ENCODE measurements at regions not wholly inside any gene's neighbourhood (a gene's known extent, or its start where the extent isn't known, plus 50 kb on each side); places are given as distances from the start of the nearest gene placed in this dataset.

GRCh38 chr4:59637596-59637995, 1562.5 kb upstream of the ADGRL3 start:
- Histone ChIP-seq H3K27me3 (no peaks in the 10 kb centered on the region), H3K27ac (no peak overlapping the region), H3K9me3 (ENCODE audit: low read depth) (no peaks in the 10 kb centered on the region), H3K4me1 (ENCODE audit: low read depth) (no peaks in the 10 kb centered on the region), H3K36me3 (no peaks in the 10 kb centered on the region), H3K4me3 (no peak overlapping the region)
- DNase-seq (ENCODE audit: low read depth in 1 of 2, low spot score in 1 of 2): no peak
- no peak for TF ChIP-seq CTCF (IDR thresholded peaks at IDR 0.05; ENCODE audit: low read depth, low read length)

- H3K9me3 ChIP-seq (ENCODE audit: low read depth): no peaks in the 10 kb centered on the region
- H3K27ac ChIP-seq: no peak overlapping the region
- DNase-seq (ENCODE audit: low read depth in 1 of 2, low spot score in 1 of 2): no peak
- TF ChIP-seq CTCF (IDR thresholded peaks at IDR 0.05; ENCODE audit: low read depth, low read length): no peak
- no peak overlapping the region for H3K4me3 ChIP-seq
- no peaks in the 10 kb centered on the region for H3K4me1 ChIP-seq (ENCODE audit: low read depth)
- H3K36me3 ChIP-seq: no peaks in the 10 kb centered on the region
- no peaks in the 10 kb centered on the region for H3K27me3 ChIP-seq
Measured at GRCh38 chr4:59643682-59644081, 1556.4 kb upstream of the ADGRL3 start.

GRCh38 chr4:59644765-59645164, 1555.4 kb upstream of the ADGRL3 start:
- Histone ChIP-seq H3K9me3 (ENCODE audit: low read depth) (no peaks in the 10 kb centered on the region), H3K4me3 (no peak overlapping the region), H3K36me3 (no peaks in the 10 kb centered on the region), H3K27me3 (no peaks in the 10 kb centered on the region), H3K4me1 (ENCODE audit: low read depth) (no peaks in the 10 kb centered on the region), H3K27ac (no peak overlapping the region)
- no peak for DNase-seq (ENCODE audit: low read depth in 1 of 2, low spot score in 1 of 2)
- TF ChIP-seq CTCF (IDR thresholded peaks at IDR 0.05; ENCODE audit: low read depth, low read length): no peak

DNA sequence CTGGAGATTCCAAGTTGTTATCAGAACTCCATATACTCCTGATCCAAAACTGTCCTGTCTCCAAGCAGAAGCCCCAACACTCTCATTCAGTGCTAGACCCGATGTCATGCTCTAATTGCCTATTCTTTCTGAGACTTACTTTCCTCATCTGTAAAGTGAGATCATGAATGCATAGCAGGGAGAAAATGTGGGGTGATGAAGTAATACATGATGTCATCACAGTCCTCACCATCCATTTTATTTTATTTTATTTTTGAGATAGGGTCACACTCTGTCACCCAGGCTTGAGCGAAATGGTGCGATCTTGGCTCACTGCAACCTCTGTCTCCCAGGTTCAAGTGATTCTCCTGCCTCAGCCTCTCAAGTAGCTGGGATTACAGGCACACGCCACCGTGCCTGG, 1554.0 kb upstream of the ADGRL3 start:
- H3K9me3 ChIP-seq (ENCODE audit: low read depth): no peaks in the 10 kb centered on the region
- H3K27me3 ChIP-seq: no peaks in the 10 kb centered on the region
- no peak for TF ChIP-seq CTCF (IDR thresholded peaks at IDR 0.05; ENCODE audit: low read depth, low read length)
- DNase-seq (ENCODE audit: low read depth in 1 of 2, low spot score in 1 of 2): no peak
- H3K4me3 ChIP-seq: no peak overlapping the region
- no peaks in the 10 kb centered on the region for H3K36me3 ChIP-seq
- H3K4me1 ChIP-seq (ENCODE audit: low read depth): no peaks in the 10 kb centered on the region
- no peak overlapping the region for H3K27ac ChIP-seq

GRCh38 chr4:59647011-59647410, 1553.1 kb upstream of the ADGRL3 start:
- DNase-seq (ENCODE audit: low read depth in 1 of 2, low spot score in 1 of 2): no peak
- Histone ChIP-seq H3K36me3 (no peaks in the 10 kb centered on the region), H3K27me3 (no peaks in the 10 kb centered on the region), H3K4me3 (no peak overlapping the region), H3K9me3 (ENCODE audit: low read depth) (no peaks in the 10 kb centered on the region), H3K27ac (no peak overlapping the region), H3K4me1 (ENCODE audit: low read depth) (no peaks in the 10 kb centered on the region)
- TF ChIP-seq CTCF (IDR thresholded peaks at IDR 0.05; ENCODE audit: low read depth, low read length): no peak

- no peaks in the 10 kb centered on the region for H3K27me3 ChIP-seq
- no peak overlapping the region for H3K4me3 ChIP-seq
- H3K27ac ChIP-seq: no peak overlapping the region
- no peaks in the 10 kb centered on the region for H3K36me3 ChIP-seq
- DNase-seq (ENCODE audit: low read depth in 1 of 2, low spot score in 1 of 2): no peak
- TF ChIP-seq CTCF (IDR thresholded peaks at IDR 0.05; ENCODE audit: low read depth, low read length): no peak
- H3K4me1 ChIP-seq (ENCODE audit: low read depth): no peaks in the 10 kb centered on the region
- H3K9me3 ChIP-seq (ENCODE audit: low read depth): no peaks in the 10 kb centered on the region
Measured at GRCh38 chr4:59647500-59647899, 1552.6 kb upstream of the ADGRL3 start.
